GM12873 (cell line): ENCODE measurements at regions not wholly inside any gene's neighbourhood (a gene's known extent, or its start where the extent isn't known, plus 50 kb on each side); places are given as distances from the start of the nearest gene placed in this dataset.

ENCODE experiments used
- TF ChIP-seq, protein P1 (sequence below): IDR thresholded peaks from 2 replicates; pipeline ENCODE4 v1.5.1; 2012; ENCODE audit warnings: low read depth, mild to moderate bottlenecking, moderate library complexity, low read length, control low read depth; ENCODE audit not compliant: insufficient read depth; ENCODE audit errors: missing control alignments

DNA sequence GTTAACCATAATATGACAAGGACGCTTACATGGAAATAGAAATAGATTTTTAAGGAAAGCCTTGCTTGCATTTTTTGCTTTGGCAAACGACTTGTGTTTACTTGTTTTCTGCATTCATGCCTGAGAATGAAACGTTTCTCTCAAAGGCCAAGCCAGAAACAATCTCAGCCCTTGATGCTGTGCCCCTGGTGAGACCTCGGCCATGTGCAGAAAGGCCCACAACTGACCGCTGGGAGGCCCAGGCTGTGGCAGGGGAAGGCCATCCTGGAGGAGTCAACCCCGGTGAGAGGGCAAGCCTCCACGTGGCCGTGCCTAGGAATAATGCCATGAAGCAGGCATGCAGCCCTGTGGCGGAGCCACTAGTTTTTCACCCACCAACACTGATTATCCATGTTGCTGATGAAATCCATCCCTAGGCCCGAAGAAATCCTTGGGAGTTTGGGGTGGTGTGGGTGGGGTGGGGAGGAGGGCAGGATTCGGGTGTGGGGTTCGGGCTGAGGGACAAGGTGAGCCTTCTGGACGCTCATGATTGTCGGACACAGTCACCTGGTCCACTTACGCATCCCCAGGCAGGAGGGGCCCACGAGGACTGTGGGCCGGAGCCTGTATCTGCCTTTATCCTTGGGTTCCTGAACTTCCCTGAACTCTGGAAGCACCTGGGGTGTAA is 107.6 kb upstream of the APCDD1 start:
- TF ChIP-seq, protein P1, sequence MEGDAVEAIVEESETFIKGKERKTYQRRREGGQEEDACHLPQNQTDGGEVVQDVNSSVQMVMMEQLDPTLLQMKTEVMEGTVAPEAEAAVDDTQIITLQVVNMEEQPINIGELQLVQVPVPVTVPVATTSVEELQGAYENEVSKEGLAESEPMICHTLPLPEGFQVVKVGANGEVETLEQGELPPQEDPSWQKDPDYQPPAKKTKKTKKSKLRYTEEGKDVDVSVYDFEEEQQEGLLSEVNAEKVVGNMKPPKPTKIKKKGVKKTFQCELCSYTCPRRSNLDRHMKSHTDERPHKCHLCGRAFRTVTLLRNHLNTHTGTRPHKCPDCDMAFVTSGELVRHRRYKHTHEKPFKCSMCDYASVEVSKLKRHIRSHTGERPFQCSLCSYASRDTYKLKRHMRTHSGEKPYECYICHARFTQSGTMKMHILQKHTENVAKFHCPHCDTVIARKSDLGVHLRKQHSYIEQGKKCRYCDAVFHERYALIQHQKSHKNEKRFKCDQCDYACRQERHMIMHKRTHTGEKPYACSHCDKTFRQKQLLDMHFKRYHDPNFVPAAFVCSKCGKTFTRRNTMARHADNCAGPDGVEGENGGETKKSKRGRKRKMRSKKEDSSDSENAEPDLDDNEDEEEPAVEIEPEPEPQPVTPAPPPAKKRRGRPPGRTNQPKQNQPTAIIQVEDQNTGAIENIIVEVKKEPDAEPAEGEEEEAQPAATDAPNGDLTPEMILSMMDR = no peak

- TF ChIP-seq, protein P1 = no peak
Observed at GRCh38 chr18:10349561-10349960, 104.9 kb upstream of the APCDD1 start.

GRCh38 chr18:10350661-10351060 is 103.8 kb upstream of the APCDD1 start:
- TF ChIP-seq, protein P1 = no peak

- TF ChIP-seq, protein P1 = no peak
Observed at GRCh38 chr18:10351219-10351818, 103.1 kb upstream of the APCDD1 start.

DNA sequence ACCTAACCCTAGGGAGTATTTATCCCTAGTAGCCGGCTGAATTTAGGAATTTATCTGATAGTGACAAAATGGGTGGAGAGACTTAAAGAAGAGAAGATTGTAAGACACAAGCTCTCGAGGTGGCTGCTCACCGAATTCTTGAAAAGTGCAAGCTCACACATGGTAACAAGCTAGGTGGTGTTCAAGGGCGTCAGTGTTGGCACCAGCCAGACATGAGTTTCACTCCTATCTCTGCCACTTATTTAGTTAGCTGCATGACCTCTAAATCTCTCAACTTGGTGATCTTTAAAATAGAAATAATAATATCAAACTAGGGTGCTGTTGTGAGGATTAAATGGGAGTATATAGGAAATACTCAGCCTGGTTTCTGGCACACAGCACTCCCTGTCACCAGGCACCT is 102.6 kb upstream of the APCDD1 start:
- TF ChIP-seq, protein P1 = no peak

DNA sequence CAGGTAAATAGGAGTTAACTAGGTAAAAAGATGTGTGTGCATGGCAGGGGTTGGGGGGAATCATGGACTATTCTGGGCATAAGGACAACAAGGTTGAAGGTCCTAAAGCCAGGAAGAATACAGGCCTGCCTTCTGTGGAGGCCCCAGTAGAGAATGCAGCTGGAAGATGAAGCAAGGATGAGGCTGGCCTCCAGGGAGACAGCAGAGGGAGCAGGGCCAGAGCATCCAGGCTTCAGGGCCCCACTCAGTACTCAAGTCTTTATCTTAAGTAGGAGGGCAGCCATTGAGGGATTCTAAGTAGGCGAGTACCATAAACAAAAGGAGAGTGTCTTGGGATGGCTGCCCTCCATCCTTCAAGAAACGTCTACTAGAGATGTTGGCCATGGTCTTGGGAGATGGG is 101.8 kb upstream of the APCDD1 start:
- TF ChIP-seq, protein P1 = no peak

- TF ChIP-seq, protein P1 = no peak
Observed at GRCh38 chr18:10353791-10354190, 100.6 kb upstream of the APCDD1 start.
